ENCODE measurements at regions not wholly inside any gene's neighbourhood (a gene's known extent, or its start where the extent isn't known, plus 50 kb on each side); places are given as distances from the start of the nearest gene placed in this dataset.
A peak's percentile ranks its signal among the peaks of the same experiment; 100 is the strongest.
"Not testable (repeated sequence)": the region's sequence is repeated elsewhere in the genome, so short reads cannot be mapped to it uniquely, and the experiment has no call there.

GRCh38 chr10:30697806-30698205 lies 68.3 kb upstream of the LYZL2 start:
- no peak for DNase-seq (ENCODE audit: low spot score)

- DNase-seq (ENCODE audit: low spot score): not testable (repeated sequence)
Observed at GRCh38 chr10:30697221-30697620, 67.7 kb upstream of the LYZL2 start.

- not testable (repeated sequence) for DNase-seq (ENCODE audit: low spot score)
Observed at GRCh38 chr10:30696416-30697185, 67.0 kb upstream of the LYZL2 start.

- peak; percentile 51 for DNase-seq (ENCODE audit: low spot score)
Observed at GRCh38 chr10:30695481-30696236, 66.1 kb upstream of the LYZL2 start.

DNA sequence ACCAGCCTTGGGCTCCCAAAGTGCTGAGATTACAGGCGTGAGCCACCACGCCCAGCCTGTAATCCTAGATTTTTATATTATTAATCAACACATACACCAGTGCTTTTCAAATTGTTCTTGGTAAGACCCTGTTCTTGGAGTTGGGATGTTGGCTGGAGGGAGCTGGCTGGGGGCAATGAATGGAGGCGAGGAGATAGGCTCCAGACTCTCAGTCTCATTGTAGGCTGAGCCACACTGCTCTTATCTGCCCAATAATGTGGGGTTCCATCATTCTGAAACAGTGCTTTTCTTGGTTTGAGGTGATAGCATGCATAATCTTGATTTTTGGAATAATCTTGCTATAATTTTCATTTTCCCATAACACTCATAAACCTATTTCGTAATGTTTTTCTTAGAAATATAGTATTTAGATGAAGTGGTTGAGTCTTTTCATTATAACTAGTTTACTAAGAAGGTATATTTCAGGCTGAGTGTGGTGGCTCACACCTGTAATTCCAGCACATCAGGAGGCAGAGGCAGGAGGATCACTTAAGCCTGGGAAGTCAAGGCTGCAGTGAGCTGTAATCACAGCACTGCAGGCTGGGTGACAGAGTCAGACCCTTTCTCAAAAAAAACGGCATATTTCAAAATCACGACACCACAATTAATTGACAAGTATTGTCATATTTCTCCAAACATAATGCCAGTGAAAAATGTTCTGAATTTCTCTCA lies 65.1 kb upstream of the LYZL2 start:
- no peak for DNase-seq (ENCODE audit: low spot score)

DNA sequence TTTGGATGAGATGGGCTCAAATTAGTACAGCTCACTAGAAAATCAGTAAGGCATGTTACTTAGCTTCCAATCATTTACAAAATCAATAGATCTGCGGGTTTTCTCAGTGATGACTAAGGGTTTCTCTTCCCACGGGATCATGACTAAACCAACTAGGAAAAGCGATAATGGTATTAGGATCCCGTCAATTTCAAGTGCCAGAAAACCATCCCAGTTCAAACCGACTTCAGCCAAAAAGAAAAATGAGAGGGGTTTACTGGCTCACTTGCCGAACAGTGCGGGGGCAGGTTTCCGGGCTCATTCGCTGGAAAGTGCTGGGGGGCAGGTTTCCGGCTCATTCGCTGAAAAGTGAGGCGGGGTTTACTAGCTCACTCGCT lies 62.1 kb upstream of the LYZL2 start:
- DNase-seq (ENCODE audit: low spot score): no peak

GRCh38 chr10:30690948-30691638 lies 61.5 kb upstream of the LYZL2 start:
- DNase-seq (ENCODE audit: low spot score): not testable (repeated sequence)

DNA sequence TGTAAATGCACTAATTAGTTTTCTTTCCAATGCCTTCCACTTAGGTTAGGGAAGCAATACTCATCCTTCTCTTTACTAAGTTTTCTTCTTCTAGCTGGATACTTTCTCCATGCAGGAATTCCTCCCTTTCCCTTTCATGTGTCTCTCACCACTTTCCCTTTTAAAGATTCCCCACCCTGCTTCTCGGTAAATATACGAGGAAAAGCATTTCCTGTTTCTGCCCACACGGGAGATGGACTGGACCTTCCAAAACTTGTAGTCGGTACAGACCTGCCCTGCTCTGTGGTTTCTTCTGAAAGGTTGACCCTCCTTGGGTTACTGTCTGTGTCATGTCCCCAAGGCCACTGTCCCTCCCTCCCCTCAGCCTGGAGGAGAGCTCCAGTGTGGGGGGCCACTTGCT lies 58.9 kb upstream of the LYZL2 start:
- DNase-seq (ENCODE audit: low spot score): no peak

DNA sequence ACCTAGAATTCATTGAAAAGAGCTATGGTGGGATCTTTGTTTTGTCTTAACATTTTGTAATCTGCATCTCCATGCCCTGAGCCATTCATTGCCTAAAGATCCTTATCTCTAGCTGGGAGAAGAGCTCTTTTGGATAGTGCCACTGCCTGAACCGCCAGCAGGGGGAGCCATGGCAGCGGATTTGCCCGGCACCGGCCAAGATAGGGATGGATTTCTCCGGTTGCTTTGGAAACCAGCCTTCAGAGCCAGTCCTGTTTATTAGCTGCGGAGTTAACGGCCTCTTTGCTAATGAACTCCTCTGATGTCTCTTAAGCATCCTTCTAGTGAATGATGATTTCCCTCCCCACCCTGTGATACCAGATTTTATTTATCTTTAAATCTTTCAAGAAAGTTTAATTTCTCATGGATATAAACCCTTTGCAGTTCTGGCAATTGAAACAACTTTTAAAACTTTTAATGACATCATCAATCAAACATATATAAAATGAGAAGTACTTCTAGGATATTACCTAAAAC lies 58.2 kb upstream of the LYZL2 start:
- peak; percentile 78 for DNase-seq (ENCODE audit: low spot score)

GRCh38 chr10:30686708-30687107 lies 57.2 kb upstream of the LYZL2 start:
- no peak for DNase-seq (ENCODE audit: low spot score)

- DNase-seq (ENCODE audit: low spot score): no peak
Observed at GRCh38 chr10:30683496-30683895, 53.9 kb upstream of the LYZL2 start.

DNA sequence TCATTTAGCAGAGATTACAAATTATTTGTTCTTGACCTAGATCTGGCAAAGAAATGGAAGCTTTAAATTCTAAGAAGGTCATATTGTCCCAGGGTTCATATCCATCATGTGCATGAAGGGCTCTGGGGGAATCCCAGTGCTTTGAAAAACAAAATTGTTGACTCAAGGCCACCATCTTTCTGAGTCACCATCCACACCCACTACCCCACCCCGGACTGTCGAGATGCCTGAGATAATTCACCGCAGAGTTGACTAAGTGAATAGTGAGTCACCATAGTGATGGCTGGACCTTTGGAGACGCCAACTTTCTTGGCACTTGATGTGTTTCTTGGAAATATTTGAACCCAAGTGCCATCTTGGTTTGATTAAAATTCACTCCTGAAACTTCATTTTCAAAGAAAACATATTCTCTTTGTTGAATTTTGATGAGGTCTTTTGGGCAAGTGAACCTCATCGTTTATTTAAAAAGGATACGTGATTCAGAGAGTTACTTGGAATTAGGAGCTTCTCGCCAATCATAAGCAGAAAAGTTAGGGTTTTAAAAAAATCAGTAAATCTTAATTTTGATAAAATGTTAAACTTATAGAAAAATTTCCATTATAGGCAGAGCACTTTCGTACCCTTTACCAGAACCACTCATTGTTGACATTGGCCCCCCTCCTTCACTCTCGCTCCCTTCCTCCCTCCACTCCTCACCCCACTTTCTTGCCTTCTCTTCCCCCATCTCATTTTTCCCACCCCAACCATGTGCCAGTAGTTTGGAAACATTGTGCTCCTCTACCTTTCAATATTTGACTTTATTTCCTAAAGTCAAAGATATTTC lies 53.0 kb upstream of the LYZL2 start:
- peak; percentile 91 for DNase-seq (ENCODE audit: low spot score)

- DNase-seq (ENCODE audit: low spot score): no peak
Observed at GRCh38 chr10:30680908-30681307, 51.4 kb upstream of the LYZL2 start.
